K562 (cell line): ENCODE measurements at regions not wholly inside any gene's neighbourhood (a gene's known extent, or its start where the extent isn't known, plus 50 kb on each side); places are given as distances from the start of the nearest gene placed in this dataset.

ENCODE experiments used
- ATAC-seq: fragments of 200-7000 bp; cut with Tn5 transposase; 3 replicates; pipeline ENCODE4 v1.9.1; 2020; ENCODE audit warnings: moderate library complexity
- BruUV-seq: library from RNA; stranded (reverse); fragments of 400-500 nt; replicated peaks from 2 replicates; lab custom pipeline; 2021; lab: Mats Ljungman, UMichigan
- CTCF ChIA-PET: fragments of 300-600 bp; formaldehyde crosslinking; extraction: SDS; loops from one replicate; lab custom pipeline; 2021; ENCODE audit warnings: low intra/inter-chr PET ratio; lab: Yijun Ruan, JAX
- POLR2A ChIA-PET: fragments of 300-600, 350-650 bp; sonication (Branson Sonifier 250); formaldehyde crosslinking; extraction: SDS; loops from one replicate; lab custom pipeline; 2021; ENCODE audit warnings: antibody characterized with exemption, inconsistent platforms; lab: Yijun Ruan, JAX
- DNase-seq, 4 experiments: peaks; one replicate each; pipeline versions ENCODE4 v3.0.0 to v3.0.0-alpha.2; 2011 to 2018; ENCODE audit warnings: low spot score in 3 of 4, mixed read lengths in 3 of 4; ENCODE audit errors: extremely low read depth in 1 of 4
- FAIRE-seq: peaks from 2 replicates; lab custom pipeline; 2011; peaks lifted over from hg19 to GRCh38; lab: Jason Lieb, UNC
- H2AFZ ChIP-seq: 2 replicates; pipeline ENCODE4 v1.6.0; 2011; ENCODE audit warnings: low read depth, low read length, control low read depth, inconsistent platforms
- H3K27ac ChIP-seq: fragments of 200-600 bp; 3 replicates; pipeline ENCODE4 v1.8.0; 2011; ENCODE audit warnings: low read depth, mild to moderate bottlenecking, control low read depth, inconsistent platforms, low read length, moderate library complexity, mixed read lengths; ENCODE audit errors: extremely low read depth
- H3K27me3 ChIP-seq, 2 experiments: fragments of 300-600 bp in 1 of 2; 2 replicates in 1 of 2; 3 replicates in 1 of 2; pipeline versions ENCODE4 v1.6.0 to v1.8.0; 2011; ENCODE audit warnings: inconsistent platforms in 2 of 2, low read length in 2 of 2, mild to moderate bottlenecking in 1 of 2, mixed read lengths in 1 of 2, moderate library complexity in 1 of 2; ENCODE audit not compliant: control insufficient read depth in 2 of 2, insufficient read depth in 2 of 2
- H3K36me3 ChIP-seq: fragments of 300-600 bp; 3 replicates; pipeline ENCODE4 v1.8.0; 2011; ENCODE audit warnings: mild to moderate bottlenecking, low read length, inconsistent platforms; ENCODE audit not compliant: control insufficient read depth, insufficient read depth
- H3K4me1 ChIP-seq, 2 experiments: fragments of 200-600 bp in 1 of 2; replicated peaks in 1 of 2; 2 replicates in 1 of 2; 3 replicates in 1 of 2; pipeline versions ENCODE4 v1.5.1 to v1.8.0; 2011; ENCODE audit warnings: inconsistent platforms in 2 of 2, low read length in 2 of 2, mild to moderate bottlenecking in 1 of 2, mixed read lengths in 1 of 2, moderate library complexity in 1 of 2; ENCODE audit not compliant: control insufficient read depth in 2 of 2, insufficient read depth in 2 of 2
- H3K4me2 ChIP-seq: 2 replicates; pipeline ENCODE4 v1.6.1; 2011; ENCODE audit warnings: low read length, control low read depth, inconsistent platforms, mixed read lengths; ENCODE audit not compliant: insufficient read depth
- H3K4me3 ChIP-seq: fragments of 200-600 bp; sonication (generic), shearing (Covaris generic); 2 replicates; pipeline ENCODE4 v1.5.1; 2016; ENCODE audit warnings: control low read depth, inconsistent platforms
- H3K79me2 ChIP-seq: fragments of 200-600 bp; 3 replicates; pipeline ENCODE4 v1.8.0; 2011; ENCODE audit warnings: low read length, inconsistent platforms; ENCODE audit not compliant: control insufficient read depth, insufficient read depth
- H3K9ac ChIP-seq, 2 experiments: 2 replicates each; pipeline versions ENCODE4 v1.6.0 to v1.6.1; 2011; ENCODE audit warnings: low read depth in 2 of 2, low read length in 2 of 2, control low read depth in 1 of 2, inconsistent platforms in 1 of 2, mild to moderate bottlenecking in 1 of 2, mixed read lengths in 1 of 2; ENCODE audit not compliant: insufficient read depth in 1 of 2
- H3K9me1 ChIP-seq: one replicate; pipeline ENCODE4 v1.6.0; 2011; ENCODE audit warnings: inconsistent platforms, mild to moderate bottlenecking, low read length, moderate library complexity; ENCODE audit not compliant: control insufficient read depth, insufficient read depth
- H3K9me3 ChIP-seq: replicated peaks from 2 replicates; pipeline ENCODE4 v1.5.1; 2011; ENCODE audit warnings: low read depth, low read length, inconsistent platforms; ENCODE audit not compliant: control insufficient read depth, insufficient read depth
- H4K20me1 ChIP-seq: replicated peaks from 2 replicates; pipeline ENCODE4 v1.6.1; 2011; ENCODE audit warnings: low read length, inconsistent platforms, mixed read lengths; ENCODE audit not compliant: control insufficient read depth, insufficient read depth
- BRCA1 ChIP-seq, 2 experiments: fragments of 450-650 bp in 1 of 2; sonication (generic) in 1 of 2; formaldehyde crosslinking in 1 of 2; IDR thresholded peaks; 2 replicates each; pipeline versions ENCODE4 v1.5.0 to v1.6.1; 2017 to 2020; ENCODE audit warnings: mild to moderate bottlenecking in 1 of 2, missing genetic modification reagents in 1 of 2
- CTCF ChIP-seq, 3 experiments: IDR thresholded peaks in 2 of 3; conservative IDR thresholded peaks in 1 of 3; 2 replicates each; pipeline ENCODE4 v1.5.1; 2011 to 2012; ENCODE audit warnings: low read length in 3 of 3, mild to moderate bottlenecking in 3 of 3, control low read depth in 2 of 3, improper control_type of control experiment in 1 of 3, inconsistent platforms in 1 of 3, low read depth in 1 of 3, mixed read lengths in 1 of 3, moderate library complexity in 1 of 3; ENCODE audit not compliant: insufficient read depth in 2 of 3
- PATZ1 ChIP-seq: fragments of 250-450 bp; sonication (Bioruptor Pico); IDR thresholded peaks from 2 replicates; pipeline ENCODE4 v1.5.0; 2020; ENCODE audit warnings: mild to moderate bottlenecking, borderline replicate concordance
- RAD21 ChIP-seq, 2 experiments: fragments of 250-450 bp in 1 of 2; fragments of 450-650 bp in 1 of 2; sonication (Bioruptor Pico) in 1 of 2; formaldehyde crosslinking in 1 of 2; IDR thresholded peaks in 1 of 2; conservative IDR thresholded peaks in 1 of 2; 2 replicates each; pipeline versions ENCODE4 v1.4.0 to v1.8.0; 2020 to 2022; ENCODE audit warnings: mild to moderate bottlenecking in 2 of 2, moderate library complexity in 1 of 2
- REST ChIP-seq, 2 experiments: fragments of 450-650 bp; formaldehyde crosslinking in 1 of 2; IDR thresholded peaks; 2 replicates each; pipeline versions ENCODE4 v1.4.0 to v1.6.1; 2014 to 2020; ENCODE audit warnings: mild to moderate bottlenecking in 2 of 2, borderline replicate concordance in 1 of 2, low read depth in 1 of 2
- WGBS: fragments of 100-300 bp; shearing (Covaris generic); methylation state at CpG from one replicate; pipeline ENCODE4 v1.1.6; 2016; ENCODE audit warnings: low coverage, mixed read lengths; ENCODE audit not compliant: insufficient coverage; ENCODE audit errors: missing lambda C conversion rate; 5-methylcytosine and 5-hydroxymethylcytosine counted together
- in situ Hi-C: fragments of 300-500 bp; cut with MboI; formaldehyde crosslinking; loops from 4 replicates; pipeline ENCODE4 v1.15.0; 2018; ENCODE audit warnings: inconsistent platforms, mixed read lengths
- intact Hi-C: fragments of 100-400 bp; cut with micrococcal nuclease; formaldehyde crosslinking; loops from 2 replicates; pipeline ENCODE4 v1.14.2; 2022

DNA sequence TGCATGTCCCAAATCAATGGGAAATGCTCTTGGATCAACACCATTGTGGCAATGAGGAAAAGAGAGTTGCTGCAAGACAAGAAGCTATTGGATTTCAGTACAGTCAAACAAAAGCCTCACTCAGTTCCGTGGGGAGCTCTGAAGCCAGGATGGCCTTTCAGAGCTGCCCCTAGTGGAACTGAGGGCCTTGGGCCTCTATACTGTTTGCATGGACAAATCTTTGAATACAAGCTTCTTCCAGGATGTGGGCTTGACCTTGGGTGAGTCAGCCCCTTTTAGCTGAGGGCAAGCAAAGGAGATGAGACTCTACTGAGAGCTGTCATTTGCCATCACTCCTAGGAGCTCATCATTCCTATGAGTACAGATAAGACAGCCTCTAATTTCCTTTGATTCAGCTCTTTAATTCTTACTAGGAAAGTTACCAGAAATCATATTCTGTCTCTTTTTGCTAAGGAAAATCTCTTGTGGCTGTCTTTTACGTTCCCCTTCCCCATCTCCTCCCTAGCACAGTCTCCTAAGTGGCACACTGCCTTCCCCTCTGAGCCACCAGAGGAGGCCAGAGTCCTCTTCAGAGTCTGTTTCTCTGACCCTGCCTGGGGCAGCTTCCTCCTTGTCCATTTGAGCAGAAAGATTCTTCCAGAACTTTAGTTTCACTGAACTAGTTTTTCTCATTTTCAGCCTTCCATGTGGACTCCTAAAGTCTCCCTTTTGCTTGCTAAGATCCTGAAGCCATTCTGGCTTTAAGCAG, 168.8 kb upstream of the POC5 start:
- H3K9me3 ChIP-seq = no peaks in the 10 kb centered on the region
- CTCF ChIA-PET = interaction anchor here (0.7 kb wide), 1 partner anchor 189 kb away, joined by 3 read pairs; no protein-coding TSS in a partner anchor
- H3K4me1 ChIP-seq = no peaks in the 10 kb centered on the region
- no peak overlapping the region for H3K4me3 ChIP-seq
- POLR2A ChIA-PET = interaction anchor here (0.7 to 1.5 kb wide), 4 partner anchors 8 to 29 kb away, joined by 3 to 5 read pairs (median 3); no protein-coding TSS in a partner anchor
- no peaks in the 10 kb centered on the region for H3K27me3 ChIP-seq
- BruUV-seq = no TSS peak
- H3K9me1 ChIP-seq = peaks cover 2% of the 10 kb centered on the region
- FAIRE-seq (no peak), DNase-seq (peak in 1 of 4 experiments; percentile 1), ATAC-seq (peak; percentile 77)
- 0% methylated on average over 2 of the region's 2 CpGs for WGBS
- intact Hi-C loops = loop anchor here (2.0 kb wide), 1 partner anchor 371 kb away; no protein-coding TSS in a partner anchor
- H3K79me2 ChIP-seq = no peaks in the 10 kb centered on the region
- no peaks in the 10 kb centered on the region for H3K36me3 ChIP-seq
- no peak overlapping the region for H3K27ac ChIP-seq
- H4K20me1 ChIP-seq = no peaks in the 10 kb centered on the region
- H3K4me2 ChIP-seq = no peak overlapping the region
- no peak overlapping the region for H2AFZ ChIP-seq
- no peak overlapping the region for H3K9ac ChIP-seq
- in situ Hi-C loops = no loop called here
- TF ChIP-seq RAD21 (CRISPR knock-in tag; conservative IDR thresholded peaks at IDR 0.05 in 1 of 2, IDR thresholded peaks at IDR 0.05 in 1 of 2) (peak; percentile 23 to 57; a peak in 3 of 4 replicates), BRCA1 (IDR thresholded peaks at IDR 0.05) (no peak), BRCA1 (CRISPR knock-in tag; IDR thresholded peaks at IDR 0.05) (no peak), PATZ1 (no peak), REST (IDR thresholded peaks at IDR 0.05; ENCODE audit: borderline replicate concordance) (0 out of 2 replicates have a peak, but pooled peaks have one; percentile 6), REST (CRISPR knock-in tag; IDR thresholded peaks at IDR 0.05; ENCODE audit: low read depth) (no peak), CTCF (IDR thresholded peaks at IDR 0.05 in 2 of 3, conservative IDR thresholded peaks at IDR 0.05 in 1 of 3; ENCODE audit: insufficient read depth in 2 of 3, low read depth in 1 of 3, low read length in 3 of 3) (peak; percentile 38 to 40 (median 40); a peak in 4 of 6 replicates)
